ENCODE measurements at regions not wholly inside any gene's neighbourhood (a gene's known extent, or its start where the extent isn't known, plus 50 kb on each side); places are given as distances from the start of the nearest gene placed in this dataset.

DNA sequence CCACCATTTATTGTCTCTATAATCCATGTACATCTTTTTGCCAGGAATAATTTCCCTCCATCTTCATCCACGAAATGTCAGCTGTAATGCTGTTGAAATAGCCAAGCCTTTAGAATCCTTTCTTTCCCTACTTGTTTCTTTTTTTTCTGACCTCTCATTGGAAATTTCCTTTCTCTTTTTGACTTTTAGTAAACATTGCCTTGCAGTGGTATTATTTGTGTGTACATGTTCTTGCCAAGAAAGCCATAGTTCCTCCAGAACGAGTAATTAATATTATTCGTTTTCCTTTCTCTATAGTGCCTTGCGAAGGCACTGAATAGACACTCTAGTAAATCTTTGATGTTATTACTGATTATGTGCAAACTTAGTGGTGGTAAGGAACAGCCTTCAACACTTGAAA lies 282.2 kb downstream of the GJA1 start:
- TF ChIP-seq, protein P1, sequence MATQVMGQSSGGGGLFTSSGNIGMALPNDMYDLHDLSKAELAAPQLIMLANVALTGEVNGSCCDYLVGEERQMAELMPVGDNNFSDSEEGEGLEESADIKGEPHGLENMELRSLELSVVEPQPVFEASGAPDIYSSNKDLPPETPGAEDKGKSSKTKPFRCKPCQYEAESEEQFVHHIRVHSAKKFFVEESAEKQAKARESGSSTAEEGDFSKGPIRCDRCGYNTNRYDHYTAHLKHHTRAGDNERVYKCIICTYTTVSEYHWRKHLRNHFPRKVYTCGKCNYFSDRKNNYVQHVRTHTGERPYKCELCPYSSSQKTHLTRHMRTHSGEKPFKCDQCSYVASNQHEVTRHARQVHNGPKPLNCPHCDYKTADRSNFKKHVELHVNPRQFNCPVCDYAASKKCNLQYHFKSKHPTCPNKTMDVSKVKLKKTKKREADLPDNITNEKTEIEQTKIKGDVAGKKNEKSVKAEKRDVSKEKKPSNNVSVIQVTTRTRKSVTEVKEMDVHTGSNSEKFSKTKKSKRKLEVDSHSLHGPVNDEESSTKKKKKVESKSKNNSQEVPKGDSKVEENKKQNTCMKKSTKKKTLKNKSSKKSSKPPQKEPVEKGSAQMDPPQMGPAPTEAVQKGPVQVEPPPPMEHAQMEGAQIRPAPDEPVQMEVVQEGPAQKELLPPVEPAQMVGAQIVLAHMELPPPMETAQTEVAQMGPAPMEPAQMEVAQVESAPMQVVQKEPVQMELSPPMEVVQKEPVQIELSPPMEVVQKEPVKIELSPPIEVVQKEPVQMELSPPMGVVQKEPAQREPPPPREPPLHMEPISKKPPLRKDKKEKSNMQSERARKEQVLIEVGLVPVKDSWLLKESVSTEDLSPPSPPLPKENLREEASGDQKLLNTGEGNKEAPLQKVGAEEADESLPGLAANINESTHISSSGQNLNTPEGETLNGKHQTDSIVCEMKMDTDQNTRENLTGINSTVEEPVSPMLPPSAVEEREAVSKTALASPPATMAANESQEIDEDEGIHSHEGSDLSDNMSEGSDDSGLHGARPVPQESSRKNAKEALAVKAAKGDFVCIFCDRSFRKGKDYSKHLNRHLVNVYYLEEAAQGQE (IDR thresholded peaks at IDR 0.05; ENCODE audit: insufficient read depth in 1 of 2, low read depth in 2 of 2, low read length in 1 of 2) = no peak
- TF ChIP-seq, protein P2, sequence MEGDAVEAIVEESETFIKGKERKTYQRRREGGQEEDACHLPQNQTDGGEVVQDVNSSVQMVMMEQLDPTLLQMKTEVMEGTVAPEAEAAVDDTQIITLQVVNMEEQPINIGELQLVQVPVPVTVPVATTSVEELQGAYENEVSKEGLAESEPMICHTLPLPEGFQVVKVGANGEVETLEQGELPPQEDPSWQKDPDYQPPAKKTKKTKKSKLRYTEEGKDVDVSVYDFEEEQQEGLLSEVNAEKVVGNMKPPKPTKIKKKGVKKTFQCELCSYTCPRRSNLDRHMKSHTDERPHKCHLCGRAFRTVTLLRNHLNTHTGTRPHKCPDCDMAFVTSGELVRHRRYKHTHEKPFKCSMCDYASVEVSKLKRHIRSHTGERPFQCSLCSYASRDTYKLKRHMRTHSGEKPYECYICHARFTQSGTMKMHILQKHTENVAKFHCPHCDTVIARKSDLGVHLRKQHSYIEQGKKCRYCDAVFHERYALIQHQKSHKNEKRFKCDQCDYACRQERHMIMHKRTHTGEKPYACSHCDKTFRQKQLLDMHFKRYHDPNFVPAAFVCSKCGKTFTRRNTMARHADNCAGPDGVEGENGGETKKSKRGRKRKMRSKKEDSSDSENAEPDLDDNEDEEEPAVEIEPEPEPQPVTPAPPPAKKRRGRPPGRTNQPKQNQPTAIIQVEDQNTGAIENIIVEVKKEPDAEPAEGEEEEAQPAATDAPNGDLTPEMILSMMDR (IDR thresholded peaks at IDR 0.05) = no peak
- TF ChIP-seq POLR2AphosphoS5 (IDR thresholded peaks at IDR 0.05; ENCODE audit: low read depth, low read length) = no peak
- no peak for TF ChIP-seq SIN3A (IDR thresholded peaks at IDR 0.05; ENCODE audit: borderline replicate concordance, insufficient read depth, low read depth, low read length)

Measured in Panc1 (cell line).